Islet of Langerhans (tissue), 1 donor: ENCODE measurements at regions not wholly inside any gene's neighbourhood (a gene's known extent, or its start where the extent isn't known, plus 50 kb on each side); places are given as distances from the start of the nearest gene placed in this dataset.
"Not testable (repeated sequence)": the region's sequence is repeated elsewhere in the genome, so short reads cannot be mapped to it uniquely, and the experiment has no call there.

ENCODE experiments used
- FAIRE-seq: peaks from one replicate; lab custom pipeline; 2011; peaks lifted over from hg19 to GRCh38; lab: Jason Lieb, UNC

- FAIRE-seq: no peak
These were observed 368.0 kb downstream of the DOK5 start for GRCh38 chr20:54843431-54843830.

GRCh38 chr20:54839224-54839623 is 363.8 kb downstream of the DOK5 start:
- no peak for FAIRE-seq

- FAIRE-seq: no peak
These were observed 361.8 kb downstream of the DOK5 start for GRCh38 chr20:54837226-54837625.

- FAIRE-seq: no peak
These were observed 347.0 kb downstream of the DOK5 start for GRCh38 chr20:54822386-54822785.

- no peak for FAIRE-seq
These were observed 345.0 kb downstream of the DOK5 start for GRCh38 chr20:54820392-54820791.

GRCh38 chr20:54806462-54806861 is 331.1 kb downstream of the DOK5 start:
- no peak for FAIRE-seq

GRCh38 chr20:54794874-54795273 is 319.5 kb downstream of the DOK5 start:
- FAIRE-seq: no peak

GRCh38 chr20:54794110-54794509 is 318.7 kb downstream of the DOK5 start:
- FAIRE-seq: no peak

- FAIRE-seq: no peak
These were observed 318.0 kb downstream of the DOK5 start for GRCh38 chr20:54793291-54793992.

- FAIRE-seq: no peak
These were observed 317.3 kb downstream of the DOK5 start for GRCh38 chr20:54792688-54793087.

GRCh38 chr20:54788260-54788659 is 312.9 kb downstream of the DOK5 start:
- not testable (repeated sequence) for FAIRE-seq

- FAIRE-seq: not testable (repeated sequence)
These were observed 307.4 kb downstream of the DOK5 start for GRCh38 chr20:54782758-54783157.

- no peak for FAIRE-seq
These were observed 299.0 kb downstream of the DOK5 start for GRCh38 chr20:54774426-54774825.

- FAIRE-seq: no peak
These were observed 298.2 kb downstream of the DOK5 start for GRCh38 chr20:54773643-54774000.

- no peak for FAIRE-seq
These were observed 297.7 kb downstream of the DOK5 start for GRCh38 chr20:54772893-54773642.

GRCh38 chr20:54766483-54766882 is 291.1 kb downstream of the DOK5 start:
- no peak for FAIRE-seq

- FAIRE-seq: no peak
These were observed 288.0 kb downstream of the DOK5 start for GRCh38 chr20:54763366-54763765.

- no peak for FAIRE-seq
These were observed 284.2 kb downstream of the DOK5 start for GRCh38 chr20:54759589-54759988.

- no peak for FAIRE-seq
These were observed 271.4 kb downstream of the DOK5 start for GRCh38 chr20:54746796-54747195.

- no peak for FAIRE-seq
These were observed 270.4 kb downstream of the DOK5 start for GRCh38 chr20:54745780-54746179.

- FAIRE-seq: no peak
These were observed 268.7 kb downstream of the DOK5 start for GRCh38 chr20:54744097-54744496.

GRCh38 chr20:54742193-54742592 is 266.8 kb downstream of the DOK5 start:
- no peak for FAIRE-seq

GRCh38 chr20:54736421-54736820 is 261.0 kb downstream of the DOK5 start:
- FAIRE-seq: no peak

GRCh38 chr20:54733687-54734086 is 258.3 kb downstream of the DOK5 start:
- no peak for FAIRE-seq
